Stimulated activated CD8-positive, alpha-beta memory T cell treated with anti-CD3 and anti-CD28 coated beads, Interleukin-7, amount 100 ng/mL, for 24 hours (primary cell): ENCODE measurements at regions not wholly inside any gene's neighbourhood (a gene's known extent, or its start where the extent isn't known, plus 50 kb on each side); places are given as distances from the start of the nearest gene placed in this dataset.

Experiments used
- DNase-seq: peaks from one replicate; pipeline ENCODE4 v3.0.0-alpha.2; 2020; ENCODE audit warnings: low read depth

GRCh38 chr3:6098516-6099157 lies 762.3 kb upstream of the GRM7 start:
- DNase-seq: no peak

DNA sequence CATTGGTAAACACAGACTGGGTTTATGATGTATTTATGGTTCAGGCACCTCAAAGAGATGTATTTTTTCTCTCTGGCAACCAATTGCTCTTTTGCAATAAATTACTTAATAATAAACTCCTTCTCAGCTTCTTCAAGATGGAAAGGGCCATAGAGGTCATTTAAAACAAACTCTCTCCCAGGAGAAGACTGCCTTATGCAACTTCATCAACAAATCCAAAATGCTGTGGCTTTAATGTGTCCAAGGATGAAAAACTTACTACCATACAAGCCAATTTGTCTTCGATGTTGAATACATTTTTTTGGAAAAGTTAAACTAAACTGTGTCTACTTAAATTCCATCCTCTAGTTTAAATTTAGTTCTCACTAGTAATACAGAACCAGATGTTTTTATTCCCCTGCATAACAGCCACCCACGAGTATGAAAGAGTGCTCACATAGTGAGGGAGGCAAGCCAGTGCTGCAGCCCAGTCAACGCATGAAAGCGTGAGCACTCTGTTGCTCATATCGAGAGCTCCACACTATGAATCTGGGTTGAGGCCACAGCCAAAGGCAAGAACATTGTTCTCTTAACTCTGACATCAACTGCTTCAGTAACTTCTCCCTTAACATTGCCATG lies 761.3 kb upstream of the GRM7 start:
- no peak for DNase-seq

DNA sequence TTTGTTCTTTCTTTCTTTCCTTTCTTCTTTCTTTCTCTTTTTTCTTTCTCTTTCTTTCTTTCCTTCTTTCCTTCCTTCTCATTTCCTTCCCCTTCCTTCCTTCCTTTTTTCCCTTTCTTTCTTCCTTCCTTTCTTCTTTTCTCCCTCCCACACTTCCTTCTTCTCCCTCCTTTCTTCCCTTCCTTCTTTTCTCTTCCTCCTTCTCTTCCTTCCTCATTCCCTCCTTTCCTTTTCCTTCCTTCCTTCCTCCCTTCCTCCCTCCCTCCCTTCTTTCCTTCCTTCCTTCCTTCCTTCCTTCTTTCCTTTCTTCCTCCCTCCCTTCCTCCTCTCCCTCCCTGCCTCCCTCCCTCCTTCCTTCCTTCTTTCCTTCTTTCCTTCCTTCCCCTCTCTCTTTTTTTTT lies 755.7 kb upstream of the GRM7 start:
- DNase-seq: no peak

- no peak for DNase-seq
Measured at GRCh38 chr3:6108957-6109356, 752.0 kb upstream of the GRM7 start.

DNA sequence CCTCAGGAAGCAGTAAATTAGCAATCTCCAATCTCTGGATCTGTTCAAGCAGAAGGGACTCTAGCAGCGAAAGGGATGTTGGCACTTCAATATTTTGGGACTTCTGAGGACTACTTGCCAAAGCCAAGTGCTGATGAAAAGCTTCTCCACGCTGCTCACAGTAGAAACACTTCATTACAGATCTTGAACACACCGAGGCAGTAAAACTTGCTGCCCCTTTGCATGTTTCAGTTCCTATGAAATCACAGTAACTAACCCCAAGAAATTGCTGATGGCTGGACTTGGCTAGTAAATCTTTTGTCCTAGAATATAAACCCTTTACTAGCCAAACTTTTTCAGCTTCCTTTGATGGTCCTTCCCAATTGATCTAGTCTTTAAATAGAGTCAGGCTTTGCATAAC lies 750.5 kb upstream of the GRM7 start:
- no peak for DNase-seq

DNA sequence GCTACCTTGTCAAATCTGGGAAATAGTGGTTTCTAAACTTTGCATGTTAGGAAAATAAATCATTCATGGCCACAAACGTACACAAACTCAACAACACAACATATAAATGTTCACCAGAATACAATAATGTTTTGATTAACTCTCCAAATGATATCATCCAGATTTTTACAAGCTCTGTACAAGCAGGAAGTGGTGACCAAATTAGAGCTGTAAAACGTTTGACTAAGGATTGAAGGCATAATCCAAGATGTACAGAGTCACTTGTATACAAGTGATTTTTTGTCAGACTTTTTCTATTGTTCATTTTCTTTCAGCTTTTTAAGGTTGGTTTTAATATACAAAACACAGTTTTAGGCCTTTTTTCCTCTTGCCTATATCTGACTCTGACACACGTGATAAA lies 748.4 kb upstream of the GRM7 start:
- no peak for DNase-seq

DNA sequence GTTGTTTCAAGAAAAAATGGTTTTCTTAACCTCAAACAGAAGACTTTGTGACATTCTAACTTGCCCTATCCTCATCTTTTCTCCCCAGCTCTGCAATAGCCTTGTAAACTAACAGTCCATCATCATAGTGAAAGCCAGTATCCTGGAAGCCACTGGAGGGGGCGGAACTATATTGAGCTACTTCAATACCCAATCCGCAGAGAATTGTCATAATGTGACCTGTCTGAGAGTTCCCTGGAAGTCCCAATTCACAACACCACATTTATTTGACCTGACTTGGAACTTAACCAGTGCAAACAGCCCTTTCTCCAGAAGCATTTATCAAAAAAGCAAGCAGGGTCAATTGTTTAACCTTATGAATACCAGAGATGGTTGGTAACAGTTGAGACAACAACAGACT lies 747.6 kb upstream of the GRM7 start:
- DNase-seq: no peak

DNA sequence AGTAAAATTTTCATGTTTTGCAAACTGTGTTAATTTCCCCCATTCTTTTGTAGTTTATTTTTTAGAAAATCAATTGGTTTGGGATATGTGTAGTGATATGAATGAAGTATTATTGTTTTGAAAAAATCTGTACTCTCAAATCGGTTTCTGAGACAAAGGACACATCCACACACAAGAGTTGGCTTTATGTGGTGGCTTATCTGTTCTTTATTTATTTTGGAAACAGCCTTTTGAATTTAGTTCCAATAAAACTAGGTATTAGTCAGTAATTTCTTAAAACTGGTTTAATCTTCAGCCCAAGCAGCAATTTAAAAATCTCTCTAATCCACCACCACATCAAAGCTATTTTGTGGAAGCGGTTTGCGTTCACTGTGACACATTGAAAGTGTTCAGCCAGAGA lies 741.5 kb upstream of the GRM7 start:
- DNase-seq: no peak

DNA sequence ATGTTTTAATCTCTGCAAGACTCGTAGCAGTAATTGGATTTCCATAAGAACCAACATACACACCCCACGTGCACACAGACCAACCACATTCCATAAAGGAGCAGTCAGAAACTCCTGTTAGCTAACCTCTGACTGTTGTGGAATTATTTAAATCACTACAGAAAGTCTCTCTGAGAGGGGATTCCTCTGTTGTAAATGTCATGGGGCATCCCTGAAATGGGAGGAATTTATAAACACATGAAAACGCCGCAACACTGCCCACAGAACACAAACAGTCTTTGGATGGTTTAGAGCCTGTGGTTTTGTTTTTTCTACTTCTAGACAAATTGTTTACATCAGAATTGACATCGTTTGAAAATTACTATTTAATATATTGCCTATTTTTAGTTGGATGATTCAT lies 740.1 kb upstream of the GRM7 start:
- DNase-seq: no peak

DNA sequence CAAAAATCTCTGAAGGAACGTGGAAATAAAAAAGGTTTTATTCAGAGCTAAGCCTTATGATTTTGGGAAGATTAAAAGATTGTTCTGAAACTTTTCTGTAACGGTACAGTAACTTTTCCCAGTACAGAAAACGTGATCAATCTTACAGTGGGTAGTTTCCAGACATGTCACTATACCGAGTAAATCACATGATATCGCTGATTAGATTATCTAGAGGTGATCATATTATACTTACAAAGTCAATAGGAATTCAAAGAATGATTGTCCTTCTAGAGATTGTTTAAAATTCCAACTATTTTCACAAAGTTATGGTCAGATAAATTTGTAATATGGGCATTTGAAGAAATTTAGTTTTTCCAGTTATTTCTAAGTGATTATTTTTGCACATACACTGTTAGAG lies 736.0 kb upstream of the GRM7 start:
- no peak for DNase-seq

GRCh38 chr3:6125520-6125919 lies 735.4 kb upstream of the GRM7 start:
- no peak for DNase-seq

DNA sequence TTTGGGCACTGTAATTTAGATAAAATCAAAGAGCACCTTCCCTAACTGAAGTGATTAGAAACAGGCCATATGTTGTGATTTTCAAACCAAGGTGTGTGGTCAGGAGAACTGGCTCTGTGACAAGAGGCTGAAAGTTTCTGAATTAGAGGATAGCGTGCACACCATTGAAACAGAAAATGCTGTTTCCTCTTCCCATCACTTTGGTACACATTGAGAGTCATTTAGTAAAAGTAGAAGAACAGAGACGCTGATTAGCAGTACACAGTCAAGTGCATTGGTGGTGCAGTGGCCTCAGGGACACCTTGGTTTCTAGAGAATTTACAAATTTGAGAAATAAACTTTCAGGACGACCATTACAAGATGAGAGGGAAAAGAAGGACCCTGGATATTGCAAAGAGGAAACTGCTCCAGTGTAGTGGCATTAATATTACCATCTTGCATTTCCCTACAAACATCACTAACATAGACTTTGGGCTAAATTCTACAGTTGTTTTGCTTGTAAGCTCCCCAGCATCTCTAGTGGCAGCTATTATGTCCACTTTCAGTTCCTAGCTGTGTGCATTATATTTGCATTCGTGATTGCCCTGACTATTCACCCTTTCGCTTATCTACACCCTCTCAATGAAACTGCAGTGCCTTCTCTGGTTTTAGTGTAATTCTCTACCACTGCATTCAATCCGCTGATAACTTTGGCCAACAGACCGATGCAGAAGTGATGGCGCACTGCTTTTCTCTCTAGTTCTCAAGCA lies 728.1 kb upstream of the GRM7 start:
- DNase-seq: no peak

DNA sequence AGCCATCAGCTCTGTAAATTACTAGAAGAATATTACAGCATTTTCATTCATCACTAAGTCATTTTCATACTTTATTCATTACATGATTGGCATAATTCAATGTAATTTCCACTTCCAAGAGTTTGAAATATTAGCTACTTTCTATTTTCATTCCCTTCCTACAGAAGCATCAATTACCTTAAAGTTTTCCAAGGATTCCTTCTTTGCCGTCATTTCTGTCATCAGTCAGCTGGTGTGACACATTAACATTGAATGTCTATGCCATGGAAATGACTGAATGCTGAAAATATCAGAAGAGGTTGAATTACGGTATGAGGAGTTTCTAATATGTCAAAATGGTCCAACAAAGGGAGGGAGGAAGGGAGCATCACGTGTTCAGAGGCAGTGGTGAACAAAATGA lies 718.2 kb upstream of the GRM7 start:
- no peak for DNase-seq

GRCh38 chr3:6147883-6148282 lies 713.0 kb upstream of the GRM7 start:
- DNase-seq: no peak

GRCh38 chr3:6155650-6156338 lies 705.1 kb upstream of the GRM7 start:
- DNase-seq: no peak

- DNase-seq: no peak
Measured at GRCh38 chr3:6165951-6166350, 695.0 kb upstream of the GRM7 start.

GRCh38 chr3:6168256-6168655 lies 692.7 kb upstream of the GRM7 start:
- DNase-seq: no peak

- no peak for DNase-seq
Measured at GRCh38 chr3:6172871-6173642, 687.9 kb upstream of the GRM7 start.

- no peak for DNase-seq
Measured at GRCh38 chr3:6177417-6177816, 683.5 kb upstream of the GRM7 start.

- DNase-seq: no peak
Measured at GRCh38 chr3:6179761-6180160, 681.2 kb upstream of the GRM7 start.

DNA sequence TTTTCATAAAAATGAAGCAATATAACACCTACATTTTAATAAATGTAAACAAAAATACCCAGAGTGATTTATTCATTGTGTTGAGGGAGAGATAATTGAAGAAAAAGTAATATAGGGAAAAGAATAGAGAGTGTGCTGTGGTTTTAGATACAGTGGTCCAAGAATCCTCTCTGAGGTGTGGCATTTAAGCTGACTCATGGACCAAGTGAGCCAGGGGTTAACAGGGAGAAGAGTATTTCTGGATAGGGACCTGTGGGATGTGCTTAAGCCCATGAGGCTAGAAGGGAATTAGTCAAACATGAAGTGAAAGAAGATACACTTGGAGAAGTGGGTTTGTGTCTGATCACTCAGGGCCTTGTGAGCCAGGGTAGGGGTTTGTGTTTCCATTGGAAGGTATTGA lies 680.7 kb upstream of the GRM7 start:
- no peak for DNase-seq

- DNase-seq: no peak
Measured at GRCh38 chr3:6182476-6182875, 678.4 kb upstream of the GRM7 start.
